Activated naive CD8-positive, alpha-beta T cell treated with anti-CD3 and anti-CD28 coated beads, Interleukin-2, amount 50 U/mL, for 24 hours (primary cell): ENCODE measurements at regions not wholly inside any gene's neighbourhood (a gene's known extent, or its start where the extent isn't known, plus 50 kb on each side); places are given as distances from the start of the nearest gene placed in this dataset.

ENCODE experiments used
- ATAC-seq: fragments of 150-1000 bp; cut with Tn5 transposase; one replicate; pipeline ENCODE4 v1.10.0; 2021
- DNase-seq: peaks from one replicate; pipeline ENCODE4 v3.0.0; 2021
- H3K27ac Mint-ChIP-seq: one replicate; pipeline ENCODE4 v1.8.0; 2021; ENCODE audit warnings: mild to moderate bottlenecking, mixed read lengths
- H3K27me3 Mint-ChIP-seq: one replicate; pipeline ENCODE4 v1.8.0; 2021; ENCODE audit warnings: mixed read lengths
- H3K36me3 Mint-ChIP-seq: one replicate; pipeline ENCODE4 v1.8.0; 2021; ENCODE audit warnings: low read depth, mixed read lengths
- H3K4me1 Mint-ChIP-seq: one replicate; pipeline ENCODE4 v1.8.0; 2021; ENCODE audit warnings: mixed read lengths
- H3K4me3 Mint-ChIP-seq: one replicate; pipeline ENCODE4 v1.8.0; 2021; ENCODE audit warnings: mild to moderate bottlenecking, moderate library complexity, mixed read lengths
- H3K9me3 Mint-ChIP-seq: one replicate; pipeline ENCODE4 v1.8.0; 2021; ENCODE audit warnings: mixed read lengths

DNA sequence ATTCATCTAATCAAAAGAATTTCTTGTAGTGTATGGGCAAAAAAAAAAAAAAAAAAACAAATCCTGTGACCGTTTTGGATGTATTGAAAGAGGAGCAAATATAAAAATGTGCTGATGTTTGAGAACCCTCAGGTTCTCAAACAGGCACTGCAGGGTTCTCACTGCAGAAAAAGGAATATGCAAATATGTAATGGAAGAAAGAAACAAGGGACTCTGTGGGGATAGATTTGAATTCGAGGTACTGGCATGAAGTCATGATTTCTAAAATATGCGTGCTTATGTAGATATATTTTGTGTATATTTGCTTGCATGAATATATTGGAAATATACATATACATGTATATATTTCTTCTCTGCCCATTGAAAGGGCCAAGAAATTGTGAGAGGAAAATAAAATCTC is 365.0 kb upstream of the RUNX1 start:
- no peak for DNase-seq
- Mint-ChIP-seq H3K4me1 (no peaks in the 10 kb centered on the region), H3K4me3 (no peak overlapping the region), H3K9me3 (peaks cover 4% of the 10 kb centered on the region), H3K27me3 (peaks cover 14% of the 10 kb centered on the region), H3K36me3 (no peaks in the 10 kb centered on the region), H3K27ac (no peak overlapping the region)
- ATAC-seq = no peak

- no peak for DNase-seq
- ATAC-seq = no peak
- no peak overlapping the region for H3K4me3 Mint-ChIP-seq
- no peak overlapping the region for H3K27ac Mint-ChIP-seq
- no peaks in the 10 kb centered on the region for H3K4me1 Mint-ChIP-seq
- H3K36me3 Mint-ChIP-seq = no peaks in the 10 kb centered on the region
- H3K9me3 Mint-ChIP-seq = no peaks in the 10 kb centered on the region
- peaks cover 16% of the 10 kb centered on the region for H3K27me3 Mint-ChIP-seq
Measured at GRCh38 chr21:35412231-35412630, 363.1 kb upstream of the RUNX1 start.

DNA sequence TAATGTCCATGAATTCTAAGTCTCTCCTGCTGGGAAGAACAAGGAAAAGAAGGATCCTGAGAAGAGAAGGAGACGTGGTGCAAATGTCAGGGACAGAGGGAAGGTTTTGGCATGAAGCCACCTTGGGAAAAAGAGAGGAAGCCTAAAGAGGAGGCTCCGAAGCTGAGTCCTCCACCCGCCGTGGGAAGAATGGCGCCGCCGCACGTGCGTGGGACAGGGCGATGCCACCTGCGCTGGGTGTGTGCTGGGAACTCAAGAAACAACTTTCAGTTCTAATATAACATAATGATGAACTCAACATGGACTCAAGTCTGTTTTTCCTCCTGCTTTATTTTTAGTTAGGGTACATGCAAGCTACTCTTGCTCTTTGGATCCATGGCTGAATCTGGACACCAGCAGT is 362.3 kb upstream of the RUNX1 start:
- Mint-ChIP-seq H3K4me3 (no peak overlapping the region), H3K36me3 (no peaks in the 10 kb centered on the region), H3K9me3 (no peaks in the 10 kb centered on the region), H3K4me1 (no peaks in the 10 kb centered on the region), H3K27me3 (peaks cover 13% of the 10 kb centered on the region), H3K27ac (no peak overlapping the region)
- no peak for ATAC-seq
- no peak for DNase-seq

DNA sequence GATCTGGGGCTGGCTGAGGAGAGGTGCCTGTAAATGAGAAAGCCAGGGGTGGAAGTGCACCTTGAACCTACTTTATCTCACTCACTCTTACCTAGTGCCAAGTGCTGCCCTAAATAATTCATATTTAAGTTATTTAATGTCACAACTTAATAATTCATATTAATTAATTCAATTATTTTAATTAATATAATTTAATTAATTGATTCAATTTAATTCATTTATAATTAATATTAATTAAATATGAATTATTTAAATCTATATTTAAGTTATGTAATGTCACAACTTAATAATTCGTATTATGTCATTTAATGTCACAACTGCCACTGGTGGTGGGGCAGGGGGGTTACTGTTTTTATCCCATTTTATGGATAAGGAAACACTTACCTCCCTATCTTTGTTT is 361.6 kb upstream of the RUNX1 start:
- Mint-ChIP-seq H3K36me3 (no peaks in the 10 kb centered on the region), H3K27me3 (peaks cover 13% of the 10 kb centered on the region), H3K4me3 (no peak overlapping the region), H3K27ac (no peak overlapping the region), H3K4me1 (no peaks in the 10 kb centered on the region), H3K9me3 (no peaks in the 10 kb centered on the region)
- no peak for ATAC-seq
- DNase-seq = no peak

DNA sequence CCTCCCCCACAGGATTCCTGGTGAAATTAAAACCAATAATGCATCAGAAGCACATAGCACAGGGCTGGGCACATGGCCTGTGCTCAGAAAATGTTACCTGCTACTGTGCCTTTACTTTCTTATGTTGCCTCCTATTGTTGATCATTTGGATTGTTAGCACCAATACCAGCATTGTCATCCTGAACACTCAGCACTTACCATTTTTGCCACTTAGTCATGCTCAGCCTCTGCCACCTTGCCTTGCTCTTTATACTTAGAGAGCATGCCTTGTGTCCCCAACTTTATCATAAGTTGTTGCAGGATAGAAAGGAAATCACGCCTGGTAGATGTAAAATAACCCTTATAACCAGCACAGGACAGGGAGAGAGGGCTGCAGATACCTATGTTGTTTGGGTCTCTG is 361.0 kb upstream of the RUNX1 start:
- ATAC-seq (no peak), DNase-seq (no peak)
- Mint-ChIP-seq H3K27me3 (peaks cover 13% of the 10 kb centered on the region), H3K4me3 (no peak overlapping the region), H3K27ac (no peak overlapping the region), H3K4me1 (no peaks in the 10 kb centered on the region), H3K9me3 (no peaks in the 10 kb centered on the region), H3K36me3 (no peaks in the 10 kb centered on the region)

DNA sequence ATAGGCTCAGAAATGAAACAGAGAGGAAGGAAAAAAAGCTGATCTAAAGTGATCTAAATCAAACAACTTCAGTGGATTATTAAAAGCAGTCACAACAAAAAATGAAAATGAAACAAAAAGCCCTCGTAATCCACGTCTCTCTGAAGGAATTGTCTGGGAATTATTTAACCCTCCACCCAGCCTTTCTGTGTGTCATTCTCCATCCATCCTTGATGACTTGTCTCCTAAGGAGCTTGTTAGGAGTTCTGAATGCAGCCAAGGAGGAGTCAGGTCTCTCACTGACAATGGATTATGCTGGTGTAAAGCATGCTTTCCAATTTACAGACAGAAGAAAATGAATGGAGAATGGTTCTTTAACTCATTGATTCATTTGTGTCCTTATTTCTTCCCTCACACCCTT is 359.3 kb upstream of the RUNX1 start:
- H3K27me3 Mint-ChIP-seq = peaks cover 2% of the 10 kb centered on the region
- no peaks in the 10 kb centered on the region for H3K9me3 Mint-ChIP-seq
- H3K27ac Mint-ChIP-seq = no peak overlapping the region
- H3K36me3 Mint-ChIP-seq = no peaks in the 10 kb centered on the region
- H3K4me1 Mint-ChIP-seq = no peaks in the 10 kb centered on the region
- ATAC-seq (no peak), DNase-seq (no peak)
- peak overlapping the region; percentile 18 for H3K4me3 Mint-ChIP-seq

- no peak overlapping the region for H3K4me3 Mint-ChIP-seq
- no peaks in the 10 kb centered on the region for H3K36me3 Mint-ChIP-seq
- no peak for ATAC-seq
- no peak for DNase-seq
- no peak overlapping the region for H3K27ac Mint-ChIP-seq
- H3K9me3 Mint-ChIP-seq = no peaks in the 10 kb centered on the region
- H3K27me3 Mint-ChIP-seq = peaks cover 2% of the 10 kb centered on the region
- H3K4me1 Mint-ChIP-seq = no peaks in the 10 kb centered on the region
Measured at GRCh38 chr21:35406635-35407034, 357.5 kb upstream of the RUNX1 start.

DNA sequence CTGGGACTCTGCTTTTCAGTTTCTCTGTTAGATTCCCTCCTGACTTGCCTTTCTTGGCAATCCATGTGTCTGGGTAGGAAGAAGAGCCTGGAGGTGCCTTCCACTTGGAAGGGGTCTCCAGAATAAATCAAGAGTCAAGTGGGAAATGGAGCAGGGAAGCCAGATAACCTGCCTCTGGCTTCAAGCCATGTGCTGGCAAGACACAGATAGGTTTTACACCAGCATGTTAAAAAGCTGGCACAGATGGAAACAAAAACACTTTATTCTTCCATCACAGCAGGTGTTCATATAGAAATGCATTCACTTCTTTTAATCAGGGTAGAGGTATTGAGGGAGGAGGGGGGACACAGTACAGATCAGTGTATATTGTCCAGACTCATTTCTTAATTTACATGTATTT is 356.9 kb upstream of the RUNX1 start:
- no peaks in the 10 kb centered on the region for H3K4me1 Mint-ChIP-seq
- H3K27ac Mint-ChIP-seq = no peak overlapping the region
- H3K4me3 Mint-ChIP-seq = no peak overlapping the region
- ATAC-seq = no peak
- H3K27me3 Mint-ChIP-seq = peaks cover 2% of the 10 kb centered on the region
- H3K36me3 Mint-ChIP-seq = no peaks in the 10 kb centered on the region
- H3K9me3 Mint-ChIP-seq = no peaks in the 10 kb centered on the region
- DNase-seq = no peak

- no peak for ATAC-seq
- H3K4me3 Mint-ChIP-seq = no peak overlapping the region
- no peaks in the 10 kb centered on the region for H3K36me3 Mint-ChIP-seq
- no peak for DNase-seq
- no peaks in the 10 kb centered on the region for H3K9me3 Mint-ChIP-seq
- H3K27me3 Mint-ChIP-seq = peaks cover 2% of the 10 kb centered on the region
- H3K27ac Mint-ChIP-seq = no peak overlapping the region
- H3K4me1 Mint-ChIP-seq = peaks cover 9% of the 10 kb centered on the region
Measured at GRCh38 chr21:35404247-35404646, 355.1 kb upstream of the RUNX1 start.

DNA sequence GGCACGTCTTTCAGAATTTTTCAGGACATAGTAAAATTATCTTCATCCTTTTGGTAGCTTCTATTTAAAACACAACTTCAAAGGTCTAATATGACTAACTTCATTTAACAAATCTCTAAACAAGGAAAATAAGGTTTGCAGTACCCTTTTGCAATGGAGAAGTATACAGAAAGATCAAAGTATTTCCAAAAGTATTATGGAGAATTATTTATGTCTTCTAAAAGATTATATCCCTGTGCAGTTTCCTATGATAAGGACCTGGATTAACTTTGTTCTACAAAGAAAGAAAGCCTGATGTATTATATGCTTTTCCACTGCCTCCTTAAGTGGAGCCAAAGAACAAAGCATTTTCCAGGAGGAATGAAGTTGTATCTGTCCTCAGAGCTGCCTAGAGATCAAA is 353.0 kb upstream of the RUNX1 start:
- H3K36me3 Mint-ChIP-seq = no peaks in the 10 kb centered on the region
- H3K4me1 Mint-ChIP-seq = peaks cover 20% of the 10 kb centered on the region
- ATAC-seq = no peak
- no peaks in the 10 kb centered on the region for H3K9me3 Mint-ChIP-seq
- H3K27me3 Mint-ChIP-seq = no peaks in the 10 kb centered on the region
- H3K27ac Mint-ChIP-seq = no peak overlapping the region
- H3K4me3 Mint-ChIP-seq = no peak overlapping the region
- DNase-seq = no peak

DNA sequence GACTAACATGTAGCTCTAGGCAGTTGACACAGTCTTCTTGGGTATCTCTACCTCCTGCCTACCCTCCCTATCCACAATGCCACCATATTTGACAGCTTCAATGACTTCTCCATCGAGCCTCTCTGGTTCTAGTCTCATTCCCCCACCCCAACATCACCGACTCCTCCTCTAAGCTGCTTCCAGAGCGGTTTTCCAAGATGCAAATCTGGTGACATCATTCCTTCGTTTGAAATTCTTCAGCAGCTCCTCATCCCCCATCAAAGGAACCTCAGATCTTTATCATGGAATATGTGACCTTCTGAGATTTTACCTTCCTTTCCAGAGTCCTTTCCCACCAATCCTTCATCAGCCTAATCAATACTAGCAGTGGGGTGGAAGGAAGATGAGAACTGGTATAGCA is 352.4 kb upstream of the RUNX1 start:
- no peak for DNase-seq
- H3K27ac Mint-ChIP-seq = no peak overlapping the region
- no peak for ATAC-seq
- H3K27me3 Mint-ChIP-seq = no peaks in the 10 kb centered on the region
- no peak overlapping the region for H3K4me3 Mint-ChIP-seq
- peaks cover 20% of the 10 kb centered on the region for H3K4me1 Mint-ChIP-seq
- no peaks in the 10 kb centered on the region for H3K36me3 Mint-ChIP-seq
- no peaks in the 10 kb centered on the region for H3K9me3 Mint-ChIP-seq

GRCh38 chr21:35400233-35400939 is 351.3 kb upstream of the RUNX1 start:
- H3K4me1 Mint-ChIP-seq = peaks cover 22% of the 10 kb centered on the region
- peak; percentile 11 for DNase-seq
- H3K27ac Mint-ChIP-seq = peak overlapping the region; percentile 40
- H3K4me3 Mint-ChIP-seq = peak overlapping the region; percentile 19
- H3K9me3 Mint-ChIP-seq = no peaks in the 10 kb centered on the region
- no peaks in the 10 kb centered on the region for H3K27me3 Mint-ChIP-seq
- no peaks in the 10 kb centered on the region for H3K36me3 Mint-ChIP-seq
- ATAC-seq = peak; percentile 75

DNA sequence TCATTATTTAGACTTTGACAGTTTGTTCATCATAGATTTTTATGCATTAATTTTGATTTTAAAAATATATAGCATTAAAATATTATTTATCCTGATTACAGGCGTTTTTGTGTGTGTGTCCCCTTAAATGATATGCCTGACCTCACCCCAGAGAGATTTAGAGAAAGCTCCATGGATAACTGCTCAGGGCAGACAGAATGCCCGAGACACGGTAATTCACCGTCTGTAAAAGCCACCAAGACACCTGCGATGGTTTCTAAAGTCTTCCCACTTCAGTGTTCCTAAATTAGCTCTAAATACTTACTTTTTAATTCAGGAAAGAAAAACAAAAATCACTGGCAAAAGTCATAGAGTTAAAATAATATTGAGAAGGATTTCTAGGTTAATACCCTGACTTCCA is 350.6 kb upstream of the RUNX1 start:
- Mint-ChIP-seq H3K27me3 (no peaks in the 10 kb centered on the region), H3K4me3 (peak overlapping the region; percentile 19), H3K27ac (peak overlapping the region; percentile 40), H3K9me3 (no peaks in the 10 kb centered on the region), H3K36me3 (no peaks in the 10 kb centered on the region), H3K4me1 (peaks cover 24% of the 10 kb centered on the region)
- ATAC-seq = no peak
- DNase-seq = no peak

GRCh38 chr21:35399002-35399530 is 350.0 kb upstream of the RUNX1 start:
- ATAC-seq (no peak), DNase-seq (no peak)
- no peaks in the 10 kb centered on the region for H3K27me3 Mint-ChIP-seq
- no peak overlapping the region for H3K4me3 Mint-ChIP-seq
- H3K36me3 Mint-ChIP-seq = no peaks in the 10 kb centered on the region
- H3K4me1 Mint-ChIP-seq = peaks cover 30% of the 10 kb centered on the region
- peak overlapping the region; percentile 24 for H3K27ac Mint-ChIP-seq
- H3K9me3 Mint-ChIP-seq = no peaks in the 10 kb centered on the region

GRCh38 chr21:35398346-35398982 is 349.4 kb upstream of the RUNX1 start:
- H3K27me3 Mint-ChIP-seq = no peaks in the 10 kb centered on the region
- DNase-seq = no peak
- ATAC-seq = no peak
- no peak overlapping the region for H3K27ac Mint-ChIP-seq
- H3K4me1 Mint-ChIP-seq = peaks cover 30% of the 10 kb centered on the region
- no peak overlapping the region for H3K4me3 Mint-ChIP-seq
- H3K36me3 Mint-ChIP-seq = no peaks in the 10 kb centered on the region
- no peaks in the 10 kb centered on the region for H3K9me3 Mint-ChIP-seq
